ENCODE measurements at regions not wholly inside any gene's neighbourhood (a gene's known extent, or its start where the extent isn't known, plus 50 kb on each side); places are given as distances from the start of the nearest gene placed in this dataset.
"Not testable (repeated sequence)": the region's sequence is repeated elsewhere in the genome, so short reads cannot be mapped to it uniquely, and the experiment has no call there.

GRCh38 chr10:36492590-36493515 is 632.5 kb upstream of the ANKRD30A start:
- peak; percentile 65 for DNase-seq (ENCODE audit: low spot score)

GRCh38 chr10:36491926-36492325 is 633.5 kb upstream of the ANKRD30A start:
- DNase-seq (ENCODE audit: low spot score) = no peak

DNA sequence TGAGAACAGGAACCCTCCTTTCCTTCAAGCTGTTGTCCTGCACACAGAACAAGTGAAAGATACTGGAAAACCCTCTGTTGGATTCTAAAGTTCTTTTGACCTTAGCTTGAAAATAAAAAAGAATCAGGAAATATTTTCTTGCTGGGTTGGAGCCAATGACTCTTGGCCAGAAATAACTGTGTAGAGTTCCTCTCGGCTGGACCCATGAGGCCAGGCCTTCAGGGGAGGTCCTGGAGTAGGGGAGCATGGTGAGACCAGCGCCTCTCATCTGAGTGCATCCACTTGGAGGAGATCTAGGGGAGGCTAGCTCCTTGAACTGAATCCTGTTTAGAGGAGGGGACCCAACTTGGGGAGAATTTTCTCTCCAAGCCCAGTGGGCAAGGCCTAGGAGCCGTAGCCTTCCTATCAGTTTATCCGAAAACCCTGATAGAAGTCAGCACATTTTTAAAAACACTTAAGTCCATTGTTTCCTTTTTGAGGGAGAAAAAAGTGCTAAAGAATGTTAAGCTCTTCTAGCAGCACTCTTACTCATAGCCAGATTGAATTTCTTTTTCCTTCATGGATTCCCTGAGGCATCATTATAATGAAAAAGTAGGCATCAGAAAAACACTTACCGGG is 635.7 kb upstream of the ANKRD30A start:
- peak; percentile 65 for DNase-seq (ENCODE audit: low spot score)

DNA sequence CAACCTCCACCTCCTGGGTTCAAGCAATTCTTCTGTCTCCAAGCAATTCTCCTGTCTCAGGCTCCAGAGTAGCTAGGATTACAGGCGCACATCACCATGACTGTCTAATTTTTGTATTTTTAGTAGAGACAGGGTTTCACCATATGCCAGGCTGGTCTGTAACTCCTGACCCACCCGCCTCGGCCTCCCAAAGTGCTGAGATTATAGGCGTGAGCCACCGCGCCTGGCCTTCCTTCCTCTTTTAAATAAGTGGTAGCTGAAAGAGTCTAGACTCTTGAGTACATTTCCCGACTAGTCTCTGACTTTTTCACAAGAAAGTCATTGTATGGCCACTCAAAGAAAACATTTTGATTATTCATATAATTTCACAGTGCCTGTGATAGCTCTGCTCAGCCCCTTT is 636.2 kb upstream of the ANKRD30A start:
- DNase-seq (ENCODE audit: low spot score) = no peak

- no peak for DNase-seq (ENCODE audit: low spot score)
Measured at GRCh38 chr10:36488579-36488978, 636.8 kb upstream of the ANKRD30A start.

GRCh38 chr10:36479073-36479472 is 646.3 kb upstream of the ANKRD30A start:
- DNase-seq (ENCODE audit: low spot score) = no peak

- no peak for DNase-seq (ENCODE audit: low spot score)
Measured at GRCh38 chr10:36476399-36476798, 649.0 kb upstream of the ANKRD30A start.

DNA sequence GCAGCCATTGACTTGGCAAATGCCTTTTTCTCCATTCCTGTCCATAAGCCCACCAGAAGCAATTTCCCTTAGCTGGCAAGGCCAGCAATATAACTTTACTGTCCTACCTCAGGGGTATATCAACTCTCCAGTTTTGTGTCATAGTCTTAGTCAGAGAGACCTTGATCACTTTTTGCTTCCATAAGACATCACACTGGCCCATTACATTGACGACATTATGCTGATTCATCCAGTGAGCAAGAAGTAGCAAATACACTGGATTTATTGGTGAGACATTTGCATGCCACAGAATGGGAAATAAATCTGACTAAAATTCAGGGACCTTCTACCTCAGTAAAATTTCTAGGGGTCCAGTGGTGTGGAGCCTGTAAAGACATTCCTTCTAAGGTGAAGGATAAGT is 649.7 kb upstream of the ANKRD30A start:
- no peak for DNase-seq (ENCODE audit: low spot score)

DNA sequence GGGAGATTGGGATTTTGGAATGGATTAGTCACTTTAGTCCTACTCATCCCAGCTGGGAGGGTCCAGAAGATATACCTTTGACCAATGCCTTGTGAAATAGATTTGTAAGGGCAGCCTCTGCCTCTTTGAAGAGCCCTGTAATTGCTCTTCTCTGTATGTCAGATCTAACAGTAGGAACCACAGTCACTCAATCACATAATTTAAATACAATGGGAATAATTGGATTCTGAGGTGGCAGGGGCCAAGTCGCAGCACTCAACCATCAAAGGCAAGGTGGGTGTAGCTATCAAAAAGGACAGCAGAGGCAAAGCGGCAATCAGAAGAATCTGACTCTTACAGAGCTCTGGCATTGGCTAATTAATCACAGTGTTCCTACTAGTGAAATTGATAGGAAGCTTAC is 650.9 kb upstream of the ANKRD30A start:
- DNase-seq (ENCODE audit: low spot score) = no peak

- DNase-seq (ENCODE audit: low spot score) = no peak
Measured at GRCh38 chr10:36473122-36473521, 652.3 kb upstream of the ANKRD30A start.

DNA sequence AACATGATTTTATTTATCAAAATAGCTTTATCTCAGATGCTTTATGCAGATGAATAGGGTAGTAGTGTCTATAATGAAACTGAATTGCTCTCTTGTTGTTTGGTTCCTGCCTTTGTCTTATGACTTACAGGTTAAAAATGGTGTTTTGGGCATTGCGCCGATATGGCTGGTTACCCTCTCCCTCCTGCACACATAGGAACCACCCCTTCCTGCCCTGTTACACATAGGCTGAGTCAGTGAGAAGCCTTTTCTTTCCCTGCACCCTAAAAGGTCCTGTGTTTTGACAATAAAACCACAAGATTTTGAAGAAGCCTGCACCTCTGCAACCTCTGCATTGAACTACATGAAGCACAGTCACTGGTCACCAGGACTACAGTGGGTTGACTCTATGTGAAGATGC is 655.8 kb upstream of the ANKRD30A start:
- DNase-seq (ENCODE audit: low spot score) = peak; percentile 41

DNA sequence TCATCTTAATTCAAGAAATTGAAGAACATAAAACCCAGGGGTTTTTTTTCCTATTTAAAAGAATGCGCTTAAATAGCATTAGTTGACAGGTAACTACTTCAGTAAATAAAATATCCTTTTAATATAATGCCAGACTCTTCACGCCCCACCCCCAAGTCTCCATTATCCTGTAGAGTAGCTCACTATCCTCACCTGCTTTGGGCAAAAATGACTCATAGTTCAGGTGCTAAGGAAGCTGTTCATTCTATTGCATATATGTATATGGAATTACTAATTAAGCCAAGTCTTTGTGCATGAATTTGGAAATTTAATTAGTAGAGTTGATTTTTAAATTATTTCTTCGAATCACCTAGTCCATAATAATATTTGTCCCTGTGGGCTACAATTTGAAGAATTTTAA is 656.8 kb upstream of the ANKRD30A start:
- DNase-seq (ENCODE audit: low spot score) = no peak

- no peak for DNase-seq (ENCODE audit: low spot score)
Measured at GRCh38 chr10:36465604-36466379, 659.6 kb upstream of the ANKRD30A start.

DNA sequence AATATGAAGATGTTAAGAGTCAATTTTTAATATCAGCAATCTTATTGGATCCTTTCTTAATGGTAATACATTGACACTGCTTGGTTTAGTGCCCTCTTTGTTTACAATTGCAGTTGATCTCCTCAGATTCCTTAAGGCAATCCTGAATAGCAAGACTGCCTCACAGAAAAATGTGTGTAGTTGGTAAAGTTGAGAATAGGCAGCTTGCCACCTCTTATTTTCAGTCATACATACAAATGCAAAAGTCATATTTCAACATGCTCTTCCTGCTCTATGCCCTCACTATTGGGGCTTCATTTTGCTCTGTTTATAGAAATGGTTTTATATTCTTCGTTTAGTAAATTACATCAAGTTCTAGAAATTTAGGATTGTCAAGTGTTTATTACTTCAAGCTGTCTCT is 661.1 kb upstream of the ANKRD30A start:
- DNase-seq (ENCODE audit: low spot score) = no peak

GRCh38 chr10:36463390-36463789 is 662.0 kb upstream of the ANKRD30A start:
- no peak for DNase-seq (ENCODE audit: low spot score)

DNA sequence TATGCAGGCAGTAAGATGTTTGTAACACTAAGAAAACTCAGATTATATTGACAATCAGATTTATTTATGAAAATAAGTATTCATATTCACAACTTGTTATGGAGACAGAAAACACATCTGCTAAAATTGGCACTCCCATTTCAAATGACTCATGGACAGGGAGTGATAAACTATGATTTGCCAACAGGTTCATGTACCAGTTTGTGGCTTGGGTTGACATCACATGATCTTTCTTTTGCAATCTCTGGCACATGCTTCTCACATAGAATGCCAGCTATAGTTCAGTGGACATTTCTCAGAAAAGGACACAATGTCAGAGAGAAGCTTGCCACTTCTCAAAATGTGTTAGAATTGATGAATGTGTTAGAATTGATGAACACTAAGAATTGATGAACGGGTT is 663.2 kb upstream of the ANKRD30A start:
- peak; percentile 27 for DNase-seq (ENCODE audit: low spot score)

DNA sequence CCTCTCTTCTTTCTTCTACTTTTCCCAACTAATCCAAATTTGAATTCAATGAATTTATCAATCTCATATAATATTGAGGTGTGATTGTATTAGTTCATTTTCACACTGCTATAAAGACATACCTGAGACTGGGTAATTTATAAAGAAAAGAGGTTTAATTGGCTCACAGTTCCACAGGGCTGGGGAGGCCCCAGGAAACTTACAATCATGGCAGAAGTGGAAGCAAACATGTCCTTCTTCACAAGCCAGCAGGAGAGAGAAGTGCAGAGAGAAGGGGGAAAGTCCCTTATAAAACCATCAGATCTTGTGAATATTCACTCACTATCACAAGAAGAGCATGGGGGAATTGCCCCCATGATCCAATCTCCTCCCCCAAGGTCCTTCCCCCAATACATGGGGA is 667.0 kb upstream of the ANKRD30A start:
- DNase-seq (ENCODE audit: low spot score) = not testable (repeated sequence)

DNA sequence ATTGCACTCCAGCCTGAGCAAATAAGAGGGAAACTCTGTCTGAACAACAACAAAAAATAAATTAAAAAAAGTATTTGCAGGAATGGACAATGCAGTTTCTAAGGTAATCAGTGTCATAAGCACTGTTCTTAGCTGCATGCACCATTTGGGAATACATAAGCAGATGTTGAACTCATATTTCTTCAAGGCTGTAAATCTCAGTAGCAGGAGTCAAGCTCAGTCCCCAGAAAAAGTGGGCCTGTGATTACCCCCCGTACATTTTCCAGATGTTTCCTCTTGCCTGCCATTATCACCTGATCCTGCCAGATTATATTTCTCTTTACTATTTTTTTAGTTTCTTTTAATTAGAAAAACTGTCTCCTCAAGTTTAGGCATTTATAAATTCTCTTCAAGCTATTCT is 667.6 kb upstream of the ANKRD30A start:
- DNase-seq (ENCODE audit: low spot score) = no peak

DNA sequence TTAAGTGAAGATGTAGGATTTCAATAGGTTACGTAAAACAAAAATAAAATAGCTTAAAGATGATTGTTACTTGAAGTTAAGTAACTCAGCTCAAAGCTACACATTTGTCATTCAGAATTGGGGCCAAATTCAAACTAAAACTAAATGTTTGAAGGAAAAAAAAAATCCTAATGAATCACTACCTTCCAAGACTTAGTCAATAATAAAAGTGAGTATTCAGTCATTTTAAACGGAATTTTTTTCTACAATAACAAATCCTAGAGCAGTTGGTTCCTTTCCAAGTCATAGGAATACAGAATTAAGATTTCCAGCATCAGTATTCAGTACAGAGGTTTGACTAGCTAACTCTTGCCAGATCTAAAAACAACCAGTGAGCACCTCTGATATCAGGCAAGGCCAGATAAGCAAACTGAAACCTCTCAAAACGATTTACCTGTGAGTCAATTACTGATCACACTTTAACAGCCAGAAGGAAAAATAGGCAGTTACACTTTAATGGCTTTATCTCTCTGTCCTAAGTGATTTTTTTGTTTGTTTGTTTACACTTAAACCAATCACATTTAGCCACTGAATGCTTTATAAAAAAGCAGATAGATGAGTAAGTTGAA is 669.8 kb upstream of the ANKRD30A start:
- DNase-seq (ENCODE audit: low spot score) = no peak

DNA sequence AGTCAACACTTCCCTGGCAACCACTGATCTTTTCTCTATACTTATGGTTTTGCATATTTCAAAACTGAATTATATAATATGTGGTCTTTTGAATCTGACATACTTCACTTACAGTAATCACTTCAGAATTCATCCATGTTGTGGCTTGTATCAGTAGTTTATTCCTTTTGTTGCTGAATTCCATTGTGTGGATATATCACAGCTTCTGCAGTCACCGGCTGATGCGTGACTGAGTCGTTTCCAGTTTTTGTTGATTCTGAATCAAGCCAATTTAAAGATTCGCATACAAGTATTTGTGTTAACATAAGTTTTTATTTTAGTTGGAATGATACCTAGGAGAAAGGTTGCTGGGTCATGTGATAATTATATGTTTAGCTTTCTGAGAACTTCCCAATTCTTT is 672.5 kb upstream of the ANKRD30A start:
- no peak for DNase-seq (ENCODE audit: low spot score)

DNA sequence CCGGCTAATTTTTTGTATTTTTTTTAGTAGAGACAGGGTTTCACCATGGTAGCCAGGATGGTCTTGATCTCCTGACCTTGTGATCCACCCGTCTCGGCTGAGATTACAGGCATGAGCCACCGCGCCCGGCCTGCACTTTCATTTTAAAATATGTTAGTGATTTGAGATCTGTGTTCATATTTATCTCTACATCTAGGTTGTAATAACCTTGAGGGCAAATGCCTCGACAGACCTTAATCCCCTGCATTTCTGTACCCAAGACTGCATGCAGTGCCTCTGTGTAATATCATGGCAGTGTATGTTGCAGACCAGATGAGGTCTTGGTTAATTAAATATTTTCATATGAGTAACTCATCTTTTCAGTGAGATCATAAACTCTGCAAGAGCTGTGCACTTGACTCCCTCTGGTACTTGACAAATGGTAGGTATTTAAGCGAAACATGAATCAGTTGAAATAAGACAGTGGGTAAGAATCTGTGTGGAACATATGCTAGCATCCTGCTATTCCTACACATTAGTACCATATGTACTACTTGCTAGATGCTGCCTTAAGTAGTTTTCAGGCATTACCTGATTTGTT is 673.9 kb upstream of the ANKRD30A start:
- DNase-seq (ENCODE audit: low spot score) = no peak

DNA sequence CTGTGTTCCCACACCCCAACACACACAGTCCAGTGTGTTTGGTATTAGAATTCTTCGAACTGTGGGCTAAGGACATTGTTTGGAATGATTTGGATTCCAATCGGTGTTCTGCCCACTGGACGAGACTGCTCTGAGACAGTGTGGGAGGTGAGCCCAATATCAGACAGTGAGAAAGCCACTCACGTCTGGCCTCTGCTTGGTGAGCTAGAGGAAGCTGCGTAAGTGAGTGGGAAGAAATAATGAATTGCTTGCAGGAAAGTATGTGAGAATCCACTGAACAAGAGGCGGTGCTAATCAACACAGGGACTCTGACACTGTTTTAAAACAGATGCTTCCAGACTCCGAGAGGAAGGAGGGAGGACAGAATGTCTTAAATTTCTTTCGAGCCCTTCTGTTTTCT is 675.0 kb upstream of the ANKRD30A start:
- peak; percentile 43 for DNase-seq (ENCODE audit: low spot score)

All from AG08395 (cell line).